ENCODE measurements at regions not wholly inside any gene's neighbourhood (a gene's known extent, or its start where the extent isn't known, plus 50 kb on each side); places are given as distances from the start of the nearest gene placed in this dataset.
A peak's percentile ranks its signal among the peaks of the same experiment; 100 is the strongest.

GRCh38 chr13:109297628-109298027, 488.8 kb downstream of the IRS2 start:
- WGBS, 2 experiments (ENCODE audit: low coverage in 1 of 2, low lambda C conversion rate in 2 of 2, missing lambda C conversion rate in 2 of 2), result 0 to 1% methylated on average over 2 of the region's 2 CpGs
- Histone ChIP-seq H3K4me3 (0 out of 2 replicates have a peak overlapping the region, but pooled peaks have one; percentile 14), H3K4me2 (ENCODE audit: unreplicated experiment) (peak overlapping the region; percentile 54), H3K9me2 (ENCODE audit: insufficient read depth) (no peaks in the 10 kb centered on the region; the same call in 1 of the 2 replicates), H3K27me3 (replicated peaks; ENCODE audit: insufficient read depth) (no peaks in the 10 kb centered on the region), H3K9ac (peak overlapping the region; percentile 27), H2AFZ (peak overlapping the region; percentile 33), H3K9me3 (ENCODE audit: low read depth) (no peaks in the 10 kb centered on the region), H3F3A (ENCODE audit: insufficient read depth) (peaks cover 24% of the 10 kb centered on the region), H4K20me1 (ENCODE audit: insufficient read depth) (no peaks in the 10 kb centered on the region), H3K27ac (peak overlapping the region; percentile 71), H3K4me1 (ENCODE audit: insufficient read depth) (peaks cover 24% of the 10 kb centered on the region), H3K36me3 (ENCODE audit: low read depth) (no peaks in the 10 kb centered on the region), H3K79me2 (ENCODE audit: insufficient read depth) (no peaks in the 10 kb centered on the region)
- in situ Hi-C loops (cut with MboI), result loop anchor here (25.0 kb wide), 1 partner anchor 815 kb away; no protein-coding TSS in a partner anchor
- no peak for TF ChIP-seq EZH2 (IDR thresholded peaks at IDR 0.05; ENCODE audit: insufficient read depth, poor library complexity, severe bottlenecking)
- peak; percentile 90 for TF ChIP-seq EZH2phosphoT487 (IDR thresholded peaks at IDR 0.05; ENCODE audit: insufficient read depth, low read depth)
- DNase-seq, result peak; percentile 93

GRCh38 chr13:109293166-109293565, 493.2 kb downstream of the IRS2 start:
- Histone ChIP-seq H4K20me1 (ENCODE audit: insufficient read depth) (no peaks in the 10 kb centered on the region), H3K27ac (no peak overlapping the region), H3K36me3 (ENCODE audit: low read depth) (no peaks in the 10 kb centered on the region), H3K9me2 (ENCODE audit: insufficient read depth) (no peaks in the 10 kb centered on the region), H3F3A (ENCODE audit: insufficient read depth) (peaks cover 18% of the 10 kb centered on the region), H3K27me3 (replicated peaks; ENCODE audit: insufficient read depth) (no peaks in the 10 kb centered on the region), H3K4me1 (ENCODE audit: insufficient read depth) (peaks cover 15% of the 10 kb centered on the region), H3K79me2 (ENCODE audit: insufficient read depth) (no peaks in the 10 kb centered on the region), H3K9me3 (ENCODE audit: low read depth) (no peaks in the 10 kb centered on the region), H3K9ac (no peak overlapping the region), H2AFZ (no peak overlapping the region), H3K4me3 (no peak overlapping the region), H3K4me2 (ENCODE audit: unreplicated experiment) (no peak overlapping the region)
- no peak for DNase-seq
- WGBS, 2 experiments (ENCODE audit: low coverage in 1 of 2, low lambda C conversion rate in 2 of 2, missing lambda C conversion rate in 2 of 2), result 72 to 77% methylated on average over 3 of the region's 3 CpGs
- in situ Hi-C loops (cut with MboI), result loop anchor here (25.0 kb wide), 1 partner anchor 819 kb away; no protein-coding TSS in a partner anchor
- TF ChIP-seq EZH2 (IDR thresholded peaks at IDR 0.05; ENCODE audit: insufficient read depth, poor library complexity, severe bottlenecking), result no peak
- no peak for TF ChIP-seq EZH2phosphoT487 (IDR thresholded peaks at IDR 0.05; ENCODE audit: insufficient read depth, low read depth)

- Histone ChIP-seq H3K27me3 (replicated peaks; ENCODE audit: insufficient read depth) (no peaks in the 10 kb centered on the region), H2AFZ (0 out of 2 replicates have a peak overlapping the region, but pooled peaks have one; percentile 31), H3K9me2 (ENCODE audit: insufficient read depth) (no peaks in the 10 kb centered on the region), H3K27ac (no peak overlapping the region), H3K9me3 (ENCODE audit: low read depth) (no peaks in the 10 kb centered on the region), H3K36me3 (ENCODE audit: low read depth) (no peaks in the 10 kb centered on the region), H3K9ac (no peak overlapping the region), H4K20me1 (ENCODE audit: insufficient read depth) (no peaks in the 10 kb centered on the region), H3K4me3 (no peak overlapping the region), H3F3A (ENCODE audit: insufficient read depth) (no peaks in the 10 kb centered on the region), H3K79me2 (ENCODE audit: insufficient read depth) (no peaks in the 10 kb centered on the region), H3K4me2 (ENCODE audit: unreplicated experiment) (no peak overlapping the region), H3K4me1 (ENCODE audit: insufficient read depth) (no peaks in the 10 kb centered on the region)
- no peak for DNase-seq
- TF ChIP-seq EZH2phosphoT487 (IDR thresholded peaks at IDR 0.05; ENCODE audit: insufficient read depth, low read depth) (no peak), EZH2 (IDR thresholded peaks at IDR 0.05; ENCODE audit: insufficient read depth, poor library complexity, severe bottlenecking) (no peak)
- in situ Hi-C loops (cut with MboI), result loop anchor here (25.0 kb wide), 1 partner anchor 824 kb away; no protein-coding TSS in a partner anchor
- 62 to 71% methylated on average over 6 of the region's 6 CpGs for WGBS, 2 experiments (ENCODE audit: low coverage in 1 of 2, low lambda C conversion rate in 2 of 2, missing lambda C conversion rate in 2 of 2)
Observed at GRCh38 chr13:109288151-109288709, 498.2 kb downstream of the IRS2 start.

GRCh38 chr13:109287553-109287952, 498.8 kb downstream of the IRS2 start:
- no peaks in the 10 kb centered on the region for H3K27me3 ChIP-seq (replicated peaks; ENCODE audit: insufficient read depth)
- no peaks in the 10 kb centered on the region for H3F3A ChIP-seq (ENCODE audit: insufficient read depth)
- in situ Hi-C loops (cut with MboI), result loop anchor here (25.0 kb wide), 1 partner anchor 825 kb away; no protein-coding TSS in a partner anchor
- H3K4me2 ChIP-seq (ENCODE audit: unreplicated experiment), result no peak overlapping the region
- H4K20me1 ChIP-seq (ENCODE audit: insufficient read depth), result no peaks in the 10 kb centered on the region
- no peak for DNase-seq
- H3K9me3 ChIP-seq (ENCODE audit: low read depth), result no peaks in the 10 kb centered on the region
- H3K4me3 ChIP-seq, result no peak overlapping the region
- no peak overlapping the region for H3K27ac ChIP-seq
- no peaks in the 10 kb centered on the region for H3K4me1 ChIP-seq (ENCODE audit: insufficient read depth)
- no peaks in the 10 kb centered on the region for H3K36me3 ChIP-seq (ENCODE audit: low read depth)
- TF ChIP-seq EZH2 (IDR thresholded peaks at IDR 0.05; ENCODE audit: insufficient read depth, poor library complexity, severe bottlenecking) (no peak), EZH2phosphoT487 (IDR thresholded peaks at IDR 0.05; ENCODE audit: insufficient read depth, low read depth) (no peak)
- no peak overlapping the region for H3K9ac ChIP-seq
- no peak overlapping the region for H2AFZ ChIP-seq
- no peaks in the 10 kb centered on the region for H3K9me2 ChIP-seq (ENCODE audit: insufficient read depth)
- H3K79me2 ChIP-seq (ENCODE audit: insufficient read depth), result no peaks in the 10 kb centered on the region
